C4-2B (cell line): ENCODE measurements at regions not wholly inside any gene's neighbourhood (a gene's known extent, or its start where the extent isn't known, plus 50 kb on each side); places are given as distances from the start of the nearest gene placed in this dataset.

Experiments used
- CTCF ChIP-seq: fragments of 450-650 bp; conservative IDR thresholded peaks from 2 replicates; pipeline ENCODE4 v1.5.1; 2017; ENCODE audit warnings: mild to moderate bottlenecking
- ZFX ChIP-seq: fragments of 450-650 bp; IDR thresholded peaks from 2 replicates; pipeline ENCODE4 v1.6.1; 2017

DNA sequence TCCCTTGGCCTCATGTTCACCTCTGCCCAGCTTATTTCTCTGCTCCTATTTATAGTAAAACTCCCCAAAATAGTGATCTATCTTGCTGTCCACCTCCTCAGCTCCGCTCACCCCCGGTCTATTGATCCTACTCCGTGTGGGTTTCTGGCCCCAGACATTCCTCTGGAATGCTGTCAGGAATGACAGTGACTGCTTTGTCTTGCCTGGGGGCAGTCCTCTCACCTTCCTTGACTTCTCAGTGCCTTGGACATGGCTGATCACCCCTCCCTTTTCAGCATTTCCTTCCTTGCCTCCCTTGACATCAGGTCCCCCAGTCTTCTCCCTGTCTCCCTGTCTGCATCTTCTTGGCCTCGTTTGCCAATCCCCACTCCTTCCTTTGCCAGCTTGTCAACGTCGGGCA is 108.1 kb upstream of the BACE2 start:
- TF ChIP-seq CTCF (no peak), ZFX (no peak)
